ENCODE measurements at regions not wholly inside any gene's neighbourhood (a gene's known extent, or its start where the extent isn't known, plus 50 kb on each side); places are given as distances from the start of the nearest gene placed in this dataset.
"Not testable (repeated sequence)": the region's sequence is repeated elsewhere in the genome, so short reads cannot be mapped to it uniquely, and the experiment has no call there.

DNA sequence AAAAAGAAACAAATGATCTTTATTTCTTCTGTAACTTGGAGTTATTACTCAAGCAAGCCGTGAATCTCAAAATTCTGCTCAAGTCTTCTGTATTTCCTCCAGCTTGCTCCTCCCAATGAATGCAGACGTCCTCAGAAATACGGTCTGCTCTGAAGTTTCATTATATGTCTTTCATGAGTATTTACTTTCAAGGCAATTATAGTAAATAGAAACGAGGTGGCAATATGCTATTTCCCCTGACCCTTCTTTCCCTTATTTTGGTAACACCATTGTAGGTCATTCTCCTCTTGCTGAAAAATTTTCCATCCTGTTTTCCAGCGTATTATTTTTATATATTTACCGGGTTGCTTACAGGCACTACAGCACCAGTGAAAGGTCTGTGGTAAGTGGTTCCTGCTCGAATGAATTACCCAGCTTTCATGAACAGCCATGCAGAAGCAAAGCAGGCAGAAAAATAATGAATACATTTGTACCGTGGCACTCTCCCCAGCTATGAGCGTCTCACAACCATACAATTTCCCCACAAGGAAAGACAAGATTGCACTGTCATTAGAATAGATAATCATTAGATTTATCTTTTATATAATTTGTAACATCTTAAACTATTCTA is 350.9 kb upstream of the PKN2 start:
- Mint-ChIP-seq H3K9me3 (ENCODE audit: unreplicated experiment) (no peaks in the 10 kb centered on the region), H3K27ac (ENCODE audit: unreplicated experiment) (no peak overlapping the region), H3K27me3 (ENCODE audit: insufficient read depth, unreplicated experiment) (no peaks in the 10 kb centered on the region), H3K36me3 (ENCODE audit: insufficient read depth, unreplicated experiment) (no peaks in the 10 kb centered on the region), H3K4me1 (ENCODE audit: low read depth, unreplicated experiment) (no peaks in the 10 kb centered on the region), H3K4me3 (ENCODE audit: unreplicated experiment) (no peak overlapping the region)
- H3K27me3 ChIP-seq (replicated peaks; ENCODE audit: control insufficient read depth, insufficient read depth, low read length) = no peaks in the 10 kb centered on the region
- POLR2A ChIA-PET = no interaction called here
- H3K9me3 ChIP-seq = no peaks in the 10 kb centered on the region
- TF ChIP-seq, protein P1, sequence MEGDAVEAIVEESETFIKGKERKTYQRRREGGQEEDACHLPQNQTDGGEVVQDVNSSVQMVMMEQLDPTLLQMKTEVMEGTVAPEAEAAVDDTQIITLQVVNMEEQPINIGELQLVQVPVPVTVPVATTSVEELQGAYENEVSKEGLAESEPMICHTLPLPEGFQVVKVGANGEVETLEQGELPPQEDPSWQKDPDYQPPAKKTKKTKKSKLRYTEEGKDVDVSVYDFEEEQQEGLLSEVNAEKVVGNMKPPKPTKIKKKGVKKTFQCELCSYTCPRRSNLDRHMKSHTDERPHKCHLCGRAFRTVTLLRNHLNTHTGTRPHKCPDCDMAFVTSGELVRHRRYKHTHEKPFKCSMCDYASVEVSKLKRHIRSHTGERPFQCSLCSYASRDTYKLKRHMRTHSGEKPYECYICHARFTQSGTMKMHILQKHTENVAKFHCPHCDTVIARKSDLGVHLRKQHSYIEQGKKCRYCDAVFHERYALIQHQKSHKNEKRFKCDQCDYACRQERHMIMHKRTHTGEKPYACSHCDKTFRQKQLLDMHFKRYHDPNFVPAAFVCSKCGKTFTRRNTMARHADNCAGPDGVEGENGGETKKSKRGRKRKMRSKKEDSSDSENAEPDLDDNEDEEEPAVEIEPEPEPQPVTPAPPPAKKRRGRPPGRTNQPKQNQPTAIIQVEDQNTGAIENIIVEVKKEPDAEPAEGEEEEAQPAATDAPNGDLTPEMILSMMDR (IDR thresholded peaks at IDR 0.05; ENCODE audit: insufficient read depth in 1 of 2, low read depth in 1 of 2, low read length in 1 of 2, severe bottlenecking in 1 of 2, unreplicated experiment in 1 of 2) = no peak
- no peaks in the 10 kb centered on the region for H3K36me3 ChIP-seq (ENCODE audit: control insufficient read depth, insufficient read depth, low read length)
- BruUV-seq (replicated peaks) = no TSS peak
- no peak for DNase-seq
- intact Hi-C loops (cut with micrococcal nuclease; ENCODE audit: unreplicated experiment) = no loop called here
- H3K4me3 ChIP-seq (ENCODE audit: low read depth, low read length) = no peak overlapping the region
- H3K4me1 ChIP-seq = no peaks in the 10 kb centered on the region
- CTCF ChIA-PET = no interaction called here

DNA sequence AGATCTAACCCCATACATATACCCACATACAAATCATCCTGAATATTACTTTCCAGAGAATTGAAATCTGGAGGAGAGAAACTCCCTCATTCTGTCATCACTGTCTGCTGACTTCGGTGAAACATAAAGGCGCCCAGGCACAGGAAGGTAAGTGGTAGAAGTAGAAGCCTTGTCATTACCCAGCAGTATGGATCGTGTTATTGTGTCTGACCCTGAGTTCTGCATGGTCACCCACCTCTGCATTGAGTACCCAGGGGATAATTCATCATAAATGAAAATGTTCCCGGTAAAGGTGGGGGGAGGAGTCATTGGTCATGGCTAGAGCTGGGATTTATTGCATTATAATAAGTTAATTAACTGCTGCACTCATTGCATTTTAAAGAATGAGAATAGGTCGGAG is 342.6 kb upstream of the PKN2 start:
- no TSS peak for BruUV-seq (replicated peaks)
- Mint-ChIP-seq H3K27me3 (ENCODE audit: insufficient read depth, unreplicated experiment) (no peaks in the 10 kb centered on the region), H3K27ac (ENCODE audit: unreplicated experiment) (peak overlapping the region; percentile 39), H3K4me1 (ENCODE audit: low read depth, unreplicated experiment) (no peaks in the 10 kb centered on the region), H3K4me3 (ENCODE audit: unreplicated experiment) (peak overlapping the region; percentile 74), H3K36me3 (ENCODE audit: insufficient read depth, unreplicated experiment) (no peaks in the 10 kb centered on the region), H3K9me3 (ENCODE audit: unreplicated experiment) (no peaks in the 10 kb centered on the region)
- Histone ChIP-seq H3K4me3 (ENCODE audit: low read depth, low read length) (peak overlapping the region; percentile 31), H3K4me1 (no peaks in the 10 kb centered on the region), H3K36me3 (ENCODE audit: control insufficient read depth, insufficient read depth, low read length) (no peaks in the 10 kb centered on the region), H3K27me3 (replicated peaks; ENCODE audit: control insufficient read depth, insufficient read depth, low read length) (no peaks in the 10 kb centered on the region), H3K9me3 (no peaks in the 10 kb centered on the region)
- CTCF ChIA-PET = no interaction called here
- no peak for DNase-seq
- TF ChIP-seq, protein P1 (IDR thresholded peaks at IDR 0.05; ENCODE audit: insufficient read depth in 1 of 2, low read depth in 1 of 2, low read length in 1 of 2, severe bottlenecking in 1 of 2, unreplicated experiment in 1 of 2) = no peak
- POLR2A ChIA-PET = no interaction called here
- intact Hi-C loops (cut with micrococcal nuclease; ENCODE audit: unreplicated experiment) = no loop called here

DNA sequence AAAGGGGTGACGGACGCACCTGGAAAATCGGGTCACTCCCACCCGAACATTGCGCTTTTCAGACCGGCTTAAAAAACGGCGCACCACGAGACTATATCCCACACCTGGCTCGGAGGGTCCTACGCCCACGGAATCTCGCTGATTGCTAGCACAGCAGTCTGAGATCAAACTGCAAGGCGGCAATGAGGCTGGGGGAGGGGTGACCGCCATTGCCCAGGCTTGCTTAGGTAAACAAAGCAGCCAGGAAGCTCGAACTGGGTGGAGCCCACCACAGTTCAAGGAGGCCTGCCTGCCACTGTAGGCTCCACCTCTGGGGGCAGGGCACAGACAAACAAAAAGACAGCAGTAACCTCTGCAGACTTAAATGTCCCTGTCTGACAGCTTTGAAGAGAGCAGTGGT is 342.0 kb upstream of the PKN2 start:
- Mint-ChIP-seq H3K27ac (ENCODE audit: unreplicated experiment) (peak overlapping the region; percentile 39), H3K4me3 (ENCODE audit: unreplicated experiment) (peak overlapping the region; percentile 74)
- H3K4me1 Mint-ChIP-seq (ENCODE audit: low read depth, unreplicated experiment); H3K9me3 ChIP-seq; H3K27me3 ChIP-seq (replicated peaks; ENCODE audit: control insufficient read depth, insufficient read depth, low read length); POLR2A ChIA-PET; H3K36me3 Mint-ChIP-seq (ENCODE audit: insufficient read depth, unreplicated experiment); H3K4me1 ChIP-seq; H3K9me3 Mint-ChIP-seq (ENCODE audit: unreplicated experiment); H3K4me3 ChIP-seq (ENCODE audit: low read depth, low read length); intact Hi-C loops (cut with micrococcal nuclease; ENCODE audit: unreplicated experiment); CTCF ChIA-PET; BruUV-seq (replicated peaks); H3K36me3 ChIP-seq (ENCODE audit: control insufficient read depth, insufficient read depth, low read length); H3K27me3 Mint-ChIP-seq (ENCODE audit: insufficient read depth, unreplicated experiment): not testable (repeated sequence)
- DNase-seq = peak; percentile 31 to 46

DNA sequence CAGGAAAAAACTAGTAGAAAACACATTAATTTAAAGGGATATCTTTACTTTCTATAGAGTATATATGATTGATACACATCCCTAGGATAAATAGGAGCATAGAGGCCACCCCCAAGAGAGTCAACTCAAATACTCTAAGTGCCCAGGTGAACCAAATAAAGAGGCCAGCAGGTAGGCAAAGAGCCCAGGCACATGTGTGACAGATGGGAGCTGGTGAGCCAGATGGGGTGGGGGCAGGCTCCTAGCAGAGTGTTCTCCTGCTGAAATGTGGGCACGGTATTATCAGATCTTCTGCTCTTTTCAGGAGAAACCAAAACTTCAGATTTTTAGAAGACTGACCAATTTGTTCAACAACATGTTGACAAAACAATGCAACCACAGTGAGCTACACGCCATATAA is 333.4 kb upstream of the PKN2 start:
- peaks cover 4% of the 10 kb centered on the region for H3K27me3 Mint-ChIP-seq (ENCODE audit: insufficient read depth, unreplicated experiment)
- H3K27ac Mint-ChIP-seq (ENCODE audit: unreplicated experiment) = no peak overlapping the region
- TF ChIP-seq, protein P1 (IDR thresholded peaks at IDR 0.05; ENCODE audit: insufficient read depth in 1 of 2, low read depth in 1 of 2, low read length in 1 of 2, severe bottlenecking in 1 of 2, unreplicated experiment in 1 of 2) = no peak
- no peaks in the 10 kb centered on the region for H3K36me3 Mint-ChIP-seq (ENCODE audit: insufficient read depth, unreplicated experiment)
- Histone ChIP-seq H3K27me3 (replicated peaks; ENCODE audit: control insufficient read depth, insufficient read depth, low read length) (no peaks in the 10 kb centered on the region), H3K9me3 (no peaks in the 10 kb centered on the region), H3K4me3 (ENCODE audit: low read depth, low read length) (no peak overlapping the region), H3K36me3 (ENCODE audit: control insufficient read depth, insufficient read depth, low read length) (no peaks in the 10 kb centered on the region), H3K4me1 (no peaks in the 10 kb centered on the region)
- POLR2A ChIA-PET = no interaction called here
- no peak for DNase-seq
- CTCF ChIA-PET = no interaction called here
- BruUV-seq (replicated peaks) = no TSS peak
- no peak overlapping the region for H3K4me3 Mint-ChIP-seq (ENCODE audit: unreplicated experiment)
- intact Hi-C loops (cut with micrococcal nuclease; ENCODE audit: unreplicated experiment) = no loop called here
- no peaks in the 10 kb centered on the region for H3K9me3 Mint-ChIP-seq (ENCODE audit: unreplicated experiment)
- H3K4me1 Mint-ChIP-seq (ENCODE audit: low read depth, unreplicated experiment) = no peaks in the 10 kb centered on the region

All from Caco-2 (cell line).